ENCODE measurements at regions not wholly inside any gene's neighbourhood (a gene's known extent, or its start where the extent isn't known, plus 50 kb on each side); places are given as distances from the start of the nearest gene placed in this dataset.

DNA sequence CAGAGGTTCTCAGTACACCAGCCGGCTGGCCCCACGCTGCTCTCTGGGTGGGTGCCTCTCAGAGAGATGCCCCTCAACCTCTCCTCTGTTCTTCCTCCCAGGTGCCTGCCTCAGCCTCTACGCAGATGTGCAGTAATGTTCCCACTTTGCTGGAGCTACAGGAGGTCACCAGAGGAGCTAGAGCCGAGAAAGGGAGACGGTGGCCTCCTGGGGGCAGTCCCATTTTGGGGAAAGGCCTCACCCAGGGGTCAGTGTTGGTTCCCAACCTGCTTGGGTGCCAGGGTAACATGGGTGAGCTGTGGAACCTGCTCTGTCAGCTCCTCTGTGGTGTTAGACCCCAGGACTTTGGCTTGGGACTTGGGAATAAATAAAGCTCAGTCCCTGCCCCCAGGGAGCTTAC, 145.3 kb upstream of the MLN start:
- Histone ChIP-seq H3K27me3 (ENCODE audit: insufficient read depth, poor library complexity, severe bottlenecking) (no peaks in the 10 kb centered on the region), H3K4me3 (ENCODE audit: severe bottlenecking) (no peak overlapping the region), H3K9me3 (ENCODE audit: severe bottlenecking) (no peaks in the 10 kb centered on the region), H3K36me3 (ENCODE audit: low read depth) (no peaks in the 10 kb centered on the region), H3K27ac (ENCODE audit: poor library complexity, severe bottlenecking) (no peak overlapping the region), H3K4me1 (ENCODE audit: insufficient read depth, poor library complexity, severe bottlenecking) (no peaks in the 10 kb centered on the region)
- ATAC-seq (ENCODE audit: low read depth) (no peak), DNase-seq (ENCODE audit: low spot score) (no peak)
- TF ChIP-seq, protein P1, sequence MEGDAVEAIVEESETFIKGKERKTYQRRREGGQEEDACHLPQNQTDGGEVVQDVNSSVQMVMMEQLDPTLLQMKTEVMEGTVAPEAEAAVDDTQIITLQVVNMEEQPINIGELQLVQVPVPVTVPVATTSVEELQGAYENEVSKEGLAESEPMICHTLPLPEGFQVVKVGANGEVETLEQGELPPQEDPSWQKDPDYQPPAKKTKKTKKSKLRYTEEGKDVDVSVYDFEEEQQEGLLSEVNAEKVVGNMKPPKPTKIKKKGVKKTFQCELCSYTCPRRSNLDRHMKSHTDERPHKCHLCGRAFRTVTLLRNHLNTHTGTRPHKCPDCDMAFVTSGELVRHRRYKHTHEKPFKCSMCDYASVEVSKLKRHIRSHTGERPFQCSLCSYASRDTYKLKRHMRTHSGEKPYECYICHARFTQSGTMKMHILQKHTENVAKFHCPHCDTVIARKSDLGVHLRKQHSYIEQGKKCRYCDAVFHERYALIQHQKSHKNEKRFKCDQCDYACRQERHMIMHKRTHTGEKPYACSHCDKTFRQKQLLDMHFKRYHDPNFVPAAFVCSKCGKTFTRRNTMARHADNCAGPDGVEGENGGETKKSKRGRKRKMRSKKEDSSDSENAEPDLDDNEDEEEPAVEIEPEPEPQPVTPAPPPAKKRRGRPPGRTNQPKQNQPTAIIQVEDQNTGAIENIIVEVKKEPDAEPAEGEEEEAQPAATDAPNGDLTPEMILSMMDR (IDR thresholded peaks at IDR 0.05; ENCODE audit: poor library complexity, severe bottlenecking) = no peak

DNA sequence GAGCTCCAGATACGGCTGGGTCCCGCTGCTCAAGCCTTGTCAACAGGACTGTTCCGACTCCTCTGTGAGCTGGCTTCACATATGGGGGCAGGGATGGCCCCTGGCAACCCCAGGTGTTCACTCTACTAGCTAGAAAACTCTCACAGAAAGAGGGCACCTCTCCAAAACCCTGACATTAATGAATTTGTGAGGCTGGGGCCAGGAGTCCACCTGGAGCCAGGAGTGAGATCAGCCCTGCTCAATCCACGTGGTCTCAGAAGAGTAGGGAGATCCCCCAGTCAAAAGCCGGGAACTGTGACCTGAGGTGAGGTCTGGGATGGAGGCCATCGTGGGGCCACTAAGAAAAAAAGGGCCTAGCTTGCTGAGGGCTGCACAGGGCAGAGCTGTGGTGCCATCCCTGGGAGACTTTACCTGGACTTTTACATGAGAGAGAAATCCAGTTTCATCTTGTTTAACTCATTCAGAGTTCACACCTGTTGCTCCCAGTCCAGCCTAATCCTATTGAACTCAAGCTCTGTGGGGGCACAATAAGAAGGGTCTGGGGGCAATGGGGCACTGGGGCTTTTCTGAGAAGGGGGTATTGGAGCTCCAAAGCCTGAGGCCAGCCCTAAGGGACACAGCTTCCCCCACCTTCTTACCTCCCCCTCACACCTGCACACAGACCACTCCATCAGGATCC, 144.3 kb upstream of the MLN start:
- Histone ChIP-seq H3K27ac (ENCODE audit: poor library complexity, severe bottlenecking) (no peak overlapping the region), H3K9me3 (ENCODE audit: severe bottlenecking) (no peaks in the 10 kb centered on the region), H3K4me3 (ENCODE audit: severe bottlenecking) (no peak overlapping the region), H3K4me1 (ENCODE audit: insufficient read depth, poor library complexity, severe bottlenecking) (no peaks in the 10 kb centered on the region), H3K27me3 (ENCODE audit: insufficient read depth, poor library complexity, severe bottlenecking) (no peaks in the 10 kb centered on the region), H3K36me3 (ENCODE audit: low read depth) (no peaks in the 10 kb centered on the region)
- DNase-seq (ENCODE audit: low spot score) = no peak
- ATAC-seq (ENCODE audit: low read depth) = no peak
- TF ChIP-seq, protein P1 (IDR thresholded peaks at IDR 0.05; ENCODE audit: poor library complexity, severe bottlenecking) = no peak

DNA sequence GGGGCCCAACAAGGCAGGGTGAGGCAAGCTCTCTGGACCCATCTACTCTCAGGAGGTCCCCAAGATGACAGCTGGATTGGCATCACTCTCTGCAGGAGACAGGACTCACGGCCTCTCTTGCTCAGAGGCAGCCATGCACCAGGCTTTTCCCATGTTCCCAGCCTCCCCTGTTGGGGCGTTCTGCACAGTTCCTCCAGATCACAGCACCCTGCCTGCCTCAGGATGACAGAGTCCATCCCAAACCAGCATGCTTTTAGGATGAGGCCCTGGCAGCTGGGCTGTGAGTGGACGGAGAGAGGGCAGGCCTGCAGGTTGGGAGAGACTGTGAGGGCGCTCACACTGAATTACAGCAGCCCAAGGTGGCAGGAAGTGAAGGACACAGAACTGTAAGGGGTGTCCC, 143.2 kb upstream of the MLN start:
- no peak for DNase-seq (ENCODE audit: low spot score)
- no peaks in the 10 kb centered on the region for H3K4me1 ChIP-seq (ENCODE audit: insufficient read depth, poor library complexity, severe bottlenecking)
- no peaks in the 10 kb centered on the region for H3K36me3 ChIP-seq (ENCODE audit: low read depth)
- H3K27me3 ChIP-seq (ENCODE audit: insufficient read depth, poor library complexity, severe bottlenecking) = no peaks in the 10 kb centered on the region
- no peak overlapping the region for H3K4me3 ChIP-seq (ENCODE audit: severe bottlenecking)
- TF ChIP-seq, protein P1 (IDR thresholded peaks at IDR 0.05; ENCODE audit: poor library complexity, severe bottlenecking) = no peak
- H3K9me3 ChIP-seq (ENCODE audit: severe bottlenecking) = no peaks in the 10 kb centered on the region
- ATAC-seq (ENCODE audit: low read depth) = no peak
- no peak overlapping the region for H3K27ac ChIP-seq (ENCODE audit: poor library complexity, severe bottlenecking)

DNA sequence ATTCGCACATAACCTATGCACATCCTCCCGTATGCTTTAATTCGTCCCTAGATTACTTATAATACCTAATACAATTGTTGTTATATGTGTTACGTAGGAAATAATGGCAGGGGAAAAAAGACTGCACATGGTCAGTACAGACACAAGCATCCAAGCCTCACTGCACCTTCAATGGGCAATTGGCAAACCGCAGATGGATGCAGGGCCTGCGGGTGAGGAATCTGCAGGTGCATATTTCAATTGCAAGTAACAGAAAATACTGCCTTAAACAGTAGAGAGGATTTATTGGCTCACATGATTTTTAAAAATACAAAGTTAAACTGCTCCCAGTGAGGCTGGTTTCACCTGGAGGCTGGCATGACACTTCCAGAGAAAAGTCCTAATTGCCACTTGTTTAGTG, 142.1 kb upstream of the MLN start:
- DNase-seq (ENCODE audit: low spot score) = peak; percentile 3
- no peaks in the 10 kb centered on the region for H3K9me3 ChIP-seq (ENCODE audit: severe bottlenecking)
- ATAC-seq (ENCODE audit: low read depth) = no peak
- H3K4me3 ChIP-seq (ENCODE audit: severe bottlenecking) = no peak overlapping the region
- TF ChIP-seq, protein P1 (IDR thresholded peaks at IDR 0.05; ENCODE audit: poor library complexity, severe bottlenecking) = no peak
- no peaks in the 10 kb centered on the region for H3K27me3 ChIP-seq (ENCODE audit: insufficient read depth, poor library complexity, severe bottlenecking)
- H3K4me1 ChIP-seq (ENCODE audit: insufficient read depth, poor library complexity, severe bottlenecking) = no peaks in the 10 kb centered on the region
- H3K27ac ChIP-seq (ENCODE audit: poor library complexity, severe bottlenecking) = no peak overlapping the region
- no peaks in the 10 kb centered on the region for H3K36me3 ChIP-seq (ENCODE audit: low read depth)

DNA sequence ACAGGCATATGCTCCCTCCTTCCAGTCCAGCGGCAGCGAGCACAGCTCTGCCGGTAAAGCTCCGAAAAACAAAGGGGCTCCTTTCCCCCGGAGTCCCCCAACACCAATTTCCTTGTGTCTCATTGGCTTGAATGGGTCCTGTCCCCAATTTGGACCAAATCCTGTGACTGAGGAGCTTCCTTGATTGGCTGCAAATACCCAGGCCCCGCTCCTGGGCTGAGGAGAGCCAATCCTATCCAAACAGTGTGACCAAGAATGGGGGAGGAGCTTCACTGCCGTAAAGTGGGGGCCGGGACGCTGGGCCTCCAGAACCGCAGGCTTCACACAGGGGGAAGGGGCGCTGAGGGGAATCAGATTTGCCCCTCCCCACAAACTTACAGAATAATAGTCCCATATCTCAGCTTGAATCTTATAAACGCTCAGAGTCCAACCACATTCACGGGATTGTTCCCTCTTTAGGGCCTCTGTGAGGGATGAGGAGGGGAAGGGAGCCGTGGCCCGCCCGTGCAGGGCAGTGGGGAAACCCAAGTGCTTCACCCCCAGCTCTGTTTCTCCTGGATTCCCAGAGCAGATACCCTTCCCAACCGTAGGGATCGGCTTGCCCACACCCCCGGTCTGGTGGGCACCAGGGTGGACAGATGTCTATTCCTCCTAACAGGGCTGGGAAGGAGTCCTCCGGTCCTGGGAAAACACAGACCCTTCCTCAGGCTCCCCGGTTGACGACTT, 141.0 kb upstream of the MLN start:
- no peak overlapping the region for H3K4me3 ChIP-seq (ENCODE audit: severe bottlenecking)
- DNase-seq (ENCODE audit: low spot score) (no peak), ATAC-seq (ENCODE audit: low read depth) (no peak)
- no peak overlapping the region for H3K27ac ChIP-seq (ENCODE audit: poor library complexity, severe bottlenecking)
- no peaks in the 10 kb centered on the region for H3K4me1 ChIP-seq (ENCODE audit: insufficient read depth, poor library complexity, severe bottlenecking)
- H3K9me3 ChIP-seq (ENCODE audit: severe bottlenecking) = no peaks in the 10 kb centered on the region
- TF ChIP-seq, protein P1 (IDR thresholded peaks at IDR 0.05; ENCODE audit: poor library complexity, severe bottlenecking) = no peak
- no peaks in the 10 kb centered on the region for H3K36me3 ChIP-seq (ENCODE audit: low read depth)
- no peaks in the 10 kb centered on the region for H3K27me3 ChIP-seq (ENCODE audit: insufficient read depth, poor library complexity, severe bottlenecking)

Measured in RWPE2 (cell line).